Hepatocyte (in vitro differentiated cells): ENCODE measurements at regions not wholly inside any gene's neighbourhood (a gene's known extent, or its start where the extent isn't known, plus 50 kb on each side); places are given as distances from the start of the nearest gene placed in this dataset.

ENCODE experiments used
- DNase-seq: peaks from one replicate; pipeline ENCODE4 v3.0.0-alpha.2; 2016; ENCODE audit warnings: low spot score
- H2AFZ ChIP-seq: fragments of 200-600 bp; sonication (generic); 2 replicates; pipeline ENCODE4 v1.6.0; 2016; ENCODE audit warnings: antibody characterized with exemption, mild to moderate bottlenecking
- H3K27ac ChIP-seq: fragments of 200-600 bp; sonication (generic); 2 replicates; pipeline ENCODE4 v1.5.1; 2016; ENCODE audit warnings: mild to moderate bottlenecking
- H3K27me3 ChIP-seq: fragments of 200-600 bp; sonication (generic); 2 replicates; pipeline ENCODE4 v1.6.1; 2016
- H3K36me3 ChIP-seq: fragments of 200-600 bp; sonication (generic); replicated peaks from 2 replicates; pipeline ENCODE4 v1.5.1; 2016; ENCODE audit warnings: low read depth; ENCODE audit not compliant: insufficient read depth
- H3K4me1 ChIP-seq: fragments of 200-600 bp; sonication (generic); 2 replicates; pipeline ENCODE4 v1.5.1; 2016; ENCODE audit warnings: mild to moderate bottlenecking, moderate library complexity; ENCODE audit not compliant: insufficient read depth
- H3K4me2 ChIP-seq: fragments of 200-600 bp; sonication (generic); 2 replicates; pipeline ENCODE4 v1.6.0; 2016
- H3K4me3 ChIP-seq: fragments of 200-600 bp; sonication (generic); 2 replicates; pipeline ENCODE4 v1.5.1; 2016; ENCODE audit warnings: mild to moderate bottlenecking
- H3K79me2 ChIP-seq: fragments of 200-600 bp; sonication (generic); 2 replicates; pipeline ENCODE4 v1.6.0; 2017; ENCODE audit warnings: mild to moderate bottlenecking
- H3K9me2 ChIP-seq: fragments of 200-600 bp; sonication (generic); replicated peaks from 2 replicates; pipeline ENCODE4 v1.6.0; 2017; ENCODE audit warnings: mild to moderate bottlenecking; ENCODE audit not compliant: insufficient read depth
- H3K9me3 ChIP-seq: fragments of 200-600 bp; sonication (generic); 2 replicates; pipeline ENCODE4 v1.5.1; 2016; ENCODE audit warnings: low read depth, mild to moderate bottlenecking
- H4K20me1 ChIP-seq: fragments of 200-600 bp; sonication (generic); 2 replicates; pipeline ENCODE4 v1.6.0; 2016; ENCODE audit warnings: mild to moderate bottlenecking; ENCODE audit not compliant: insufficient read depth, poor library complexity, severe bottlenecking
- CTCF ChIP-seq: fragments of 200-600 bp; sonication (generic); IDR thresholded peaks from 2 replicates; pipeline ENCODE4 v1.5.1; 2016; ENCODE audit warnings: antibody characterized with exemption, mild to moderate bottlenecking; ENCODE audit not compliant: poor library complexity
- EZH2 ChIP-seq: fragments of 200-600 bp; sonication (generic); IDR thresholded peaks from 2 replicates; pipeline ENCODE4 v1.6.1; 2016; ENCODE audit warnings: antibody characterized with exemption, mild to moderate bottlenecking, borderline replicate concordance
- EZH2phosphoT487 ChIP-seq: fragments of 200-600 bp; sonication (generic); IDR thresholded peaks from one replicate; pipeline ENCODE4 v1.6.1; 2018; ENCODE audit warnings: antibody characterized with exemption, mild to moderate bottlenecking, low read depth, moderate library complexity; ENCODE audit not compliant: unreplicated experiment, severe bottlenecking
- WGBS: methylation state at CpG from one replicate; pipeline ENCODE4 v1.1.6; 2016; ENCODE audit warnings: low lambda C conversion rate; ENCODE audit errors: missing lambda C conversion rate; 5-methylcytosine and 5-hydroxymethylcytosine counted together

DNA sequence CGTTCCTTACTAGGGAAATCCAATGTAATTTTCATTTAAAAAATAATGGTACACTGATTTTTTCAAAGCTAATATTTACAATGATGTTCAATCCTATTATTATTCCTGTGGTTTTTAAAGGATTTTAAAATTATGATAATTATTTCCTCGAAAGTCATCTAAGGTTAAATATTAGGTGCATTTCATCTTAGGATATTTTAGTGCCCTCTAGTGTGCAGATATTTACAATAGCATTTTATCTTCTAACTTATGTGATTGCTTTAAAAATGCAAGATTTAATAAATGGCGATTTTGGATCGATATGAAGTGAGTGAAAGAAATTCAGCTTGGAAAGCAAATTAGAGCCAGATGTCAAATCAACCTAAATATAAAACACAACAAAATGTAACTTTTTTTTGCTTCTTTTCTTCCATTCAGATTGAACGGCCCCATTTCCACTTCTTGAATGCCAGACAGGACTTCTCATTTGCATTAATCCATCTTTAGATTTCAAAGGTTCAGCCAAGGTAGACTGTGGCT, 293.5 kb downstream of the SLC6A15 start:
- H3K4me3 ChIP-seq = no peak overlapping the region
- TF ChIP-seq EZH2 (no peak), EZH2phosphoT487 (no peak), CTCF (peak; percentile 51)
- no peaks in the 10 kb centered on the region for H3K79me2 ChIP-seq
- no peaks in the 10 kb centered on the region for H3K36me3 ChIP-seq
- H3K9me2 ChIP-seq = no peaks in the 10 kb centered on the region
- WGBS = 82% methylated on average over 5 of the region's 5 CpGs
- H3K27ac ChIP-seq = no peak overlapping the region
- no peaks in the 10 kb centered on the region for H3K27me3 ChIP-seq
- H3K9me3 ChIP-seq = no peaks in the 10 kb centered on the region
- no peak overlapping the region for H2AFZ ChIP-seq
- DNase-seq = no peak
- no peak overlapping the region for H3K4me2 ChIP-seq
- H3K4me1 ChIP-seq = no peaks in the 10 kb centered on the region
- no peaks in the 10 kb centered on the region for H4K20me1 ChIP-seq

- Histone ChIP-seq H3K4me2 (no peak overlapping the region), H3K27me3 (no peaks in the 10 kb centered on the region), H3K4me3 (no peak overlapping the region), H2AFZ (no peak overlapping the region), H3K36me3 (no peaks in the 10 kb centered on the region), H3K9me3 (no peaks in the 10 kb centered on the region), H3K79me2 (no peaks in the 10 kb centered on the region), H3K27ac (no peak overlapping the region), H3K4me1 (no peaks in the 10 kb centered on the region), H4K20me1 (no peaks in the 10 kb centered on the region), H3K9me2 (no peaks in the 10 kb centered on the region)
- 98% methylated on average over 1 of the region's 1 CpG for WGBS
- TF ChIP-seq EZH2 = no peak
- no peak for TF ChIP-seq CTCF
- TF ChIP-seq EZH2phosphoT487 = no peak
- no peak for DNase-seq
These were observed 305.3 kb downstream of the SLC6A15 start for GRCh38 chr12:84607170-84607819.

DNA sequence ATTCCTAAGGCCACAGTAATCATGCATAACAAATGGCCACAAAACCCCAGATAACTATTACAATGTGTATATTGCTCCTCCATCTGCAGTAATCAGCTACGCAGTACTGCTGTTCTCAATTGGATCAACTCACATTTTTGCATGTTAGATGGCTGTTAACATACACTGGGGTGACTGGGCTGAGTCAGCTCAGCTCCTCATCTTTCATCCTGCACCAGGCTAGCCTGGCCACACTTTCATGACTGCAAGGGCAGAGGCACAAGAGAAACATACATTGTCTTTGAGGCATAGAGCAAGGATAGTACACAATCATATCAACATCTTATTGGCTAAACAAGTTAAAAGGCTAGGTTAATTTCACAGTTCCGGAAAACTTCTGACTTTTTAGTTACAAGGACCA, 306.6 kb downstream of the SLC6A15 start:
- Histone ChIP-seq H3K4me2 (no peak overlapping the region), H3K79me2 (no peaks in the 10 kb centered on the region), H4K20me1 (no peaks in the 10 kb centered on the region), H3K9me2 (no peaks in the 10 kb centered on the region), H3K36me3 (no peaks in the 10 kb centered on the region), H3K27me3 (no peaks in the 10 kb centered on the region), H2AFZ (no peak overlapping the region), H3K4me3 (no peak overlapping the region), H3K27ac (no peak overlapping the region), H3K9me3 (no peaks in the 10 kb centered on the region), H3K4me1 (no peaks in the 10 kb centered on the region)
- no peak for DNase-seq
- no peak for TF ChIP-seq EZH2
- TF ChIP-seq CTCF = no peak
- no peak for TF ChIP-seq EZH2phosphoT487
- WGBS = 71% methylated on average over 2 of the region's 2 CpGs

DNA sequence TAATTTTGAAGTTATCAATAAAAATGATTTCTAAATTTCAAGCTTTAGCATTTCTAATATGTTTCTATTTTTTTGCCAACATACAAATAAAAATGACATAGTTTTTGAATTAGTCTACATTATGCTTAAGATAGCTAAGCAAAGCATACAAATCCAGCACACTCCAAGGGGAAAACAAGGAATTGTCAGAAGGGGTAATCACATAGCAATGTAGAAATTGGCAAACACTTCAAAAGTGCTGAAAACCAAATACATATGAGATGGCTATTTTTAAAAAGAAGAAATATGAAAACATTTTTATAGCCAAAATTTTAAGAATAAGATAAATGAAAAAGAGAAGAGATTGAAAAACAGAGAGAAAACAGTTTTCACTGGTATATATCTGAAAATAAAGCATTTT, 308.0 kb downstream of the SLC6A15 start:
- no peak for DNase-seq
- no peak for TF ChIP-seq EZH2

More for the DNA sequence above, 308.0 kb downstream of the SLC6A15 start:
- Histone ChIP-seq H3K27me3 (no peaks in the 10 kb centered on the region), H3K4me1 (no peaks in the 10 kb centered on the region), H3K27ac (no peak overlapping the region), H3K9me3 (no peaks in the 10 kb centered on the region), H3K4me2 (no peak overlapping the region), H3K4me3 (no peak overlapping the region), H3K36me3 (no peaks in the 10 kb centered on the region), H3K79me2 (no peaks in the 10 kb centered on the region), H4K20me1 (no peaks in the 10 kb centered on the region), H3K9me2 (no peaks in the 10 kb centered on the region), H2AFZ (no peak overlapping the region)
